RWPE2 (cell line): ENCODE measurements at regions not wholly inside any gene's neighbourhood (a gene's known extent, or its start where the extent isn't known, plus 50 kb on each side); places are given as distances from the start of the nearest gene placed in this dataset.
A peak's percentile ranks its signal among the peaks of the same experiment; 100 is the strongest.

Source experiments
- ATAC-seq: fragments of 200-7000 bp; cut with Tn5 transposase; 3 replicates; pipeline ENCODE4 v1.9.1; 2021; ENCODE audit warnings: low read depth
- DNase-seq: peaks from one replicate; pipeline ENCODE4 v3.0.0-alpha.2; 2020; ENCODE audit warnings: low spot score
- H3K27ac ChIP-seq: fragments of 450-650 bp; 2 replicates; pipeline ENCODE4 v1.5.1; 2017; ENCODE audit warnings: mild to moderate bottlenecking; ENCODE audit not compliant: poor library complexity, severe bottlenecking
- H3K27me3 ChIP-seq: fragments of 250-450 bp; sonication (Bioruptor Pico); 2 replicates; pipeline ENCODE4 v1.5.1; 2021; ENCODE audit warnings: mild to moderate bottlenecking, moderate library complexity; ENCODE audit not compliant: insufficient read depth, poor library complexity, severe bottlenecking
- H3K36me3 ChIP-seq: fragments of 250-450 bp; sonication (Bioruptor Pico); 2 replicates; pipeline ENCODE4 v1.5.1; 2020; ENCODE audit warnings: low read depth, mild to moderate bottlenecking, moderate library complexity
- H3K4me1 ChIP-seq: fragments of 250-450 bp; sonication (Bioruptor Pico); 2 replicates; pipeline ENCODE4 v1.5.1; 2021; ENCODE audit warnings: mild to moderate bottlenecking, moderate library complexity; ENCODE audit not compliant: insufficient read depth, poor library complexity, severe bottlenecking
- H3K4me3 ChIP-seq: fragments of 250-450 bp; sonication (Bioruptor Pico); 2 replicates; pipeline ENCODE4 v1.5.1; 2021; ENCODE audit warnings: mild to moderate bottlenecking, moderate library complexity; ENCODE audit not compliant: severe bottlenecking
- H3K9me3 ChIP-seq: fragments of 250-450 bp; sonication (Bioruptor Pico); 2 replicates; pipeline ENCODE4 v1.5.1; 2021; ENCODE audit warnings: mild to moderate bottlenecking, moderate library complexity; ENCODE audit not compliant: severe bottlenecking
- TF ChIP-seq, protein P1 (sequence below): fragments of 450-650 bp; IDR thresholded peaks from one replicate; pipeline ENCODE4 v1.5.1; 2017; ENCODE audit warnings: mild to moderate bottlenecking, moderate library complexity; ENCODE audit not compliant: poor library complexity, severe bottlenecking

DNA sequence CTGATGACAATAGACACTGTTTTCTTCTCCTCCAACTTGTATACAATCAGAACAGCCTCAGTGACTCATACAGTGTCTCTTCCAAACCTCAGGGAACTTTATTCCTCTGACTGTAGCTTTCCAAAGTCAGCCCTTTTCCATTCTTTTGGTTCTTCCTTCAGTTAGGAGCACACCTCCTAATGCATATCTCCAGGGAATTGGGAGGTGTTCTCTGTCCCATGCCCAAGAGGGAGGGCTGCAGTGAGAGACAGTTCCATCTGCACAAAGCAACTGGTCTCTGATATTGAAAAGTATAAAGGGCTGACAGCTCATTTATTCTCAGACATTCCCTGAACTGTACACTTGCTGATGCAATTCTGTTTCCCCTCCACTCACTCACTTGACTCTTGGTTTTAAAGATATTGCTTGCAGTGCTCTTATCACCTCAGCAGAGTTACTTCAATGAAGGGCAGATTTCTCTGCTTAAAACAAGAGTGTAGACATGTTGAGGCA is 337.8 kb upstream of the TBC1D5 start:
- Histone ChIP-seq H3K9me3 (no peaks in the 10 kb centered on the region), H3K4me3 (no peak overlapping the region), H3K4me1 (peaks cover 10% of the 10 kb centered on the region), H3K27me3 (no peaks in the 10 kb centered on the region), H3K36me3 (no peaks in the 10 kb centered on the region), H3K27ac (no peak overlapping the region)
- TF ChIP-seq, protein P1, sequence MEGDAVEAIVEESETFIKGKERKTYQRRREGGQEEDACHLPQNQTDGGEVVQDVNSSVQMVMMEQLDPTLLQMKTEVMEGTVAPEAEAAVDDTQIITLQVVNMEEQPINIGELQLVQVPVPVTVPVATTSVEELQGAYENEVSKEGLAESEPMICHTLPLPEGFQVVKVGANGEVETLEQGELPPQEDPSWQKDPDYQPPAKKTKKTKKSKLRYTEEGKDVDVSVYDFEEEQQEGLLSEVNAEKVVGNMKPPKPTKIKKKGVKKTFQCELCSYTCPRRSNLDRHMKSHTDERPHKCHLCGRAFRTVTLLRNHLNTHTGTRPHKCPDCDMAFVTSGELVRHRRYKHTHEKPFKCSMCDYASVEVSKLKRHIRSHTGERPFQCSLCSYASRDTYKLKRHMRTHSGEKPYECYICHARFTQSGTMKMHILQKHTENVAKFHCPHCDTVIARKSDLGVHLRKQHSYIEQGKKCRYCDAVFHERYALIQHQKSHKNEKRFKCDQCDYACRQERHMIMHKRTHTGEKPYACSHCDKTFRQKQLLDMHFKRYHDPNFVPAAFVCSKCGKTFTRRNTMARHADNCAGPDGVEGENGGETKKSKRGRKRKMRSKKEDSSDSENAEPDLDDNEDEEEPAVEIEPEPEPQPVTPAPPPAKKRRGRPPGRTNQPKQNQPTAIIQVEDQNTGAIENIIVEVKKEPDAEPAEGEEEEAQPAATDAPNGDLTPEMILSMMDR, result no peak
- ATAC-seq (peak; percentile 61; the same call in 2 of the 3 replicates), DNase-seq (no peak)

DNA sequence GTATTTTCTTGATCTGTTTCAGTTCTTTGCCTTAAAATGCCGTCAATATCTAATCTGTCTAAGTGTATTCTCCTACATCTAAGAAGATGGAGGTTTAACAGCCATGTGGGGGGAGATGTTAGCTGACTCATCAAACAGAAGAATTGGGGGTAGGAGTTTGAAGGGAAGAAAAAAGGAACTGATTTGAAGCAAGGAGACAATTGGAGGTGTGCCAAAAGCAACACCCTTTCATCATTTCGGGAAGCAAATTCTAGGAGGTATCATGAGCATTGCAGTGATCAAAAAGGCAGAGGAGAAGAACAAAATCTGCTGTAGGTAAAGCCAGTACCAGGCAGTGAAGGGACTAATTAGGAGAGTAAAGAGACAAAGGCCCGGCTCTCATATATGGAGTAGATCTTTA is 337.3 kb upstream of the TBC1D5 start:
- Histone ChIP-seq H3K27ac (no peak overlapping the region), H3K4me1 (peaks cover 10% of the 10 kb centered on the region), H3K36me3 (no peaks in the 10 kb centered on the region), H3K4me3 (no peak overlapping the region), H3K27me3 (no peaks in the 10 kb centered on the region), H3K9me3 (no peaks in the 10 kb centered on the region)
- no peak for ATAC-seq
- no peak for DNase-seq
- TF ChIP-seq, protein P1, result no peak

DNA sequence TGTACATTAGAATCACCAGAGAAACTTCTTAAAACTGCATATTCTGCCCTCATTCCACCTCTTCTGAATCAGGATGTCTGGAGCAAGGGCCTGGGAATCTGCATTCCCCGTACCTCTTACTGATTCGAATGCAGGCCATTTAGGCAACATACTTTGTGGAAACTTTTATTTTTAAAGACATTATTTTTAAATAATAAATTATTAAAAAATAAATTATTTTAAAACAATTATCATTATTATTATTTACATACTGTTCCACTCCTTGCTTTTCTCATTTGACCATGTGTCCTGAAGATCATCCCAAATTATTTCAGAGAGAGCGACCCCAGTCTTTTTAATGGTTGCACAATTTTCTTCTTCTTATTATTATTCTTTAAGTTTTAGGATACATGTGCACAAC is 336.6 kb upstream of the TBC1D5 start:
- DNase-seq (no peak), ATAC-seq (no peak)
- Histone ChIP-seq H3K36me3 (no peaks in the 10 kb centered on the region), H3K27ac (no peak overlapping the region), H3K4me1 (peaks cover 10% of the 10 kb centered on the region), H3K4me3 (no peak overlapping the region), H3K9me3 (no peaks in the 10 kb centered on the region), H3K27me3 (no peaks in the 10 kb centered on the region)
- TF ChIP-seq, protein P1, result no peak

- no peak overlapping the region for H3K27ac ChIP-seq
- ATAC-seq (no peak), DNase-seq (no peak)
- peaks cover 10% of the 10 kb centered on the region for H3K4me1 ChIP-seq
- H3K27me3 ChIP-seq, result no peaks in the 10 kb centered on the region
- TF ChIP-seq, protein P1, result no peak
- H3K9me3 ChIP-seq, result no peaks in the 10 kb centered on the region
- no peak overlapping the region for H3K4me3 ChIP-seq
- no peaks in the 10 kb centered on the region for H3K36me3 ChIP-seq
Measured at GRCh38 chr3:18077128-18077840, 334.9 kb upstream of the TBC1D5 start.

DNA sequence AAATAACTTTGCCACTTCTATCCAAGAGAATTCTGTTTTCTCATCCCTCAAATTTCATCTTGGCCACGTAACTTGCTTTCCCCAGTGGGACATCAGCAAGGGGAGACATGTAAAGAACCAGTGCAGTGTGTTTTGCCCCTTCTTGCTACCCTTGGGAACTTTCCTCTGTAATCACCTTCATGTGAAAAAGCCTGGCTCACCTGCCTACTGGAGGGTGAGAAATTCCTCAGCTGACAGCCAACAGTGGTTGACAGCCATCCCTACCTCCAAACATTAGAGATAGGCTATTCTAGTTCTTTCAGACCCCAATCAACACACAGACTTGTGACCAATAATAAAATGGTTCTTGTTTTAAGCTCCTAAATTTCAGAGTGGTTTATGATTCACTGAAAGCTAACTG is 333.9 kb upstream of the TBC1D5 start:
- TF ChIP-seq, protein P1, result no peak
- no peak for DNase-seq
- Histone ChIP-seq H3K36me3 (no peaks in the 10 kb centered on the region), H3K27me3 (no peaks in the 10 kb centered on the region), H3K9me3 (no peaks in the 10 kb centered on the region), H3K27ac (no peak overlapping the region), H3K4me1 (peaks cover 10% of the 10 kb centered on the region), H3K4me3 (no peak overlapping the region)
- ATAC-seq, result no peak
